HG03342 (cell line): ENCODE measurements at regions not wholly inside any gene's neighbourhood (a gene's known extent, or its start where the extent isn't known, plus 50 kb on each side); places are given as distances from the start of the nearest gene placed in this dataset.

ENCODE experiments used
- ATAC-seq: cut with Tn5 transposase; IDR thresholded peaks from one replicate; pipeline ENCODE4 v1.9.1; 2021; ENCODE audit warnings: mild to moderate bottlenecking, moderate library complexity; ENCODE audit not compliant: unreplicated experiment

GRCh38 chr2:18690342-18690741, 101.0 kb upstream of the NT5C1B start:
- no peak for ATAC-seq

- ATAC-seq = no peak
Measured at GRCh38 chr2:18684206-18685038, 95.1 kb upstream of the NT5C1B start.

DNA sequence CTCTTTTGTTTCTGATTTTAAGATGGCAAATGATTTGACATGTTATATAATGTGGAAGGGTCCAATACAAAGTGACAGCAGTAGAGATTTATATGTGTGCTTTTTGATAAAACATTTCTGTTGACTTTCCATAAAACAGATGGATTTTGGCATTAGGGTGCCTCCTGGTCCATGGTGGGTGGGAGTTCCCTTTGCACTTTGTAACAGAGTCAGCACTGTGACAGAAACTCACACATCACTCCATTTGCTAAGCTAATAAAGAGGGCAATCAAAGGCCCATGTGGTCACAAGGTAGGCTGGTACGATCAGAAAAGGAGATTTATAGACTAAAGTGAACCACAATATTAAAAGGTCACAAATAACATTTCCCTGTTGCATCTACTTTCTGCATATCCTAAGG, 93.3 kb upstream of the NT5C1B start:
- no peak for ATAC-seq

DNA sequence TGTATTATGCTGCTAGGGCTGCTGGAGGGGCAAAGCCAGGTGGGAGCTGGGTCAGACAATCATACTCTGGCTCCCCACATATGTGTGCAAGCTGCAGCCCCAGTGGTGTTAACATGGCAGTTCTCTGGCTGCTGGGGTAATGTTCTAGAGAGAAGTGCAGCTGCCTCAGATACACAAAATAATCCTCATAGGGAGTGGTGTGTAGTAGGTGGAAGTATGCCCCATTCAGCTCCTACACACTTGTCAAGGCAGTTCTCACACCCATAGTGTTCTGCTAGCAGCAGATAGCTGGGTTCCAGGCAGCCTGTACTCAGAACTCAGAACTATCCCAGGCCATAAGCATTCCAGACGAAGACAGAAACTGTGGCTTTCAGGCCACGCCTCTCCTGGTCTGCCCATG, 87.9 kb upstream of the NT5C1B start:
- ATAC-seq = no peak

GRCh38 chr2:18674309-18674708, 84.9 kb upstream of the NT5C1B start:
- ATAC-seq = no peak

DNA sequence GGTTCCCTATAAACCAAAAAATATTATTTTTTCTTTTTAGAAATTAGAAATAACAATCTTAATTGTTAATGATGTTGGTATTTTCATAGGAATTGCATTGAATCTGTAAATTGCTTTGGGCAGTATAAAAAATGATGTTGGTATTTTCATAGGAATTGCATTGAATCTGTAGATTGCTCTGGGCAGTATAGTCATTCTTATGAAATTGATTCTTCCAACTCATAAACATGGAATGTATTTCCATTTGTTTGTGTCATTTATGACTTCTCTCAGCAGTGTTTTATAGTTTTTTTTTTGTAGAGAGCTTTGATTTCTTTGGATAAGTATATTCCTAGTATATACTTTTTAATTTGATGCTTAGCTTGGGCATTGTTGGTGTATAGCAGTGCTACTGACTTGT, 82.0 kb upstream of the NT5C1B start:
- no peak for ATAC-seq

DNA sequence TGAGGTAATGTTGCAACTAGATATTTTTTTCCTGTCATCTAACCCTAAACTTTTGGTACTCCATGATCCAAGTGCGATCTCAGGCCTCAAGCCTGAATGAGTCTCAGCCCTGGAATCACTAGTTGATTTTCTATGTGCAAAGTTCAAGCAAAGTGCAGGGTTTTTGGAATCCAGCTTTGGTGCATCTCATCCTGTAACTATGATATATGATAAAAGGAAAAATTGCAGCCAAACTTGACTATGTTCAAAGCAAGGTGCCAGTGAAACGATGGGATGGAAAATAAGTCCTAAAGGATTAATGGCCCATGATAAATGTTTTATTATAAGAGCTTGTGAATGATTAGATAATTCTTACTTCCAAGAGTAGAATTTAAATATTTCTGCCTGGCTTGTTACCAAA, 78.9 kb upstream of the NT5C1B start:
- ATAC-seq = no peak

DNA sequence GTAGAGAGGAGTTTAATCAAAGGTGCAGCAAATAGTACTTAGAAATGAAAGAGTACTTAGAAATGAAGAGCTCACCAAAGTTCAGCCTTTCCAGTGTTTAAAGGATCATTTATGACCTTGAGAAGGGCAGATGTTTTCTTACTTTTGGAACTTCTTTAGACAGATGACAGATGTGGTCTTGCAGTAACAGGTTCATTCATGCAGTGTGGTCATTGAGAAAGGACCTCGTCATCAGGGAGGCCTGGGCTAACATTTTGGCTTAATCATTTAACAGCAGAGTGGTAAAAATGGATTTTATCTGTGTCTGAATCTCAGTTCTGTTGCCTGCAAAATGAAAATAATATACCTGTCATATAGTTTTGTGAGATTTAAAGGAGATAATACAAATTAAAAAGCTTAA, 75.1 kb upstream of the NT5C1B start:
- ATAC-seq = no peak

DNA sequence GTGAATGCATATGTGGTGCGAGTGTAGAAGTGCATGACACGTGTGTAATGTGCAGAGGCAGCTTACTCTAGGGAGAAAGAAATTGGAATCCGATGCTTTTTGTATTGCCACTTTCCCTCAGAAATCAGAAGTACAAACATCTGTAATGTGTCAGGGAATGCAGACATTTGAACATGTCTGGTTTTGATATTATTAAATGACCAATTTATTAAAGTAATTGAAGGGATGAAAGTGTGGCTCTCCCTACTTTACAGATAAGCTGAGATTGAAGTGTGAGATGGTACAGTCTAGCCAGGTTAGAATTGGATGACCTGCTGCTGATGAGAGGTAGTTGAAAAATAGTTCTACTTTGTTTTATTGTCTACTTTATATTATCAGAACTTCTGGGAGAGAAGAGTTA, 74.5 kb upstream of the NT5C1B start:
- ATAC-seq = no peak

DNA sequence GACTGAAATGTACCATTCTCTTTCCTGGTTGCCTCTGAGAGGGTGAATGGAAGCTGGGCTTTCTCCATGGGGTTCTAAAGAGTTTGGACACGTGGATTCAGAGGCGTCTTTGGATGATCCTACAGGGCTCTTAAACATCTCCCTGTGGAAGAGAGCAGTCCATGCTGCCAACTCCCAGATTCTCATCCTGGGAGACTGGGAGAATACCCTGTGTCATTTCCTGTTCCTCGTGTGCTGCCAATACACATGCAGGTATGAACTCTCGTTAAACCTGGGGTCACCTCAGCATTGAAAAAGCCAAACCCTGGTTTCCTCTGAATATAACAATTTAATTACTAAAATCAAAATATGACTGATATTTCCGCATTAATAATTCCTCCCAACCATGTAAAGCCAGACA, 73.3 kb upstream of the NT5C1B start:
- ATAC-seq = no peak

DNA sequence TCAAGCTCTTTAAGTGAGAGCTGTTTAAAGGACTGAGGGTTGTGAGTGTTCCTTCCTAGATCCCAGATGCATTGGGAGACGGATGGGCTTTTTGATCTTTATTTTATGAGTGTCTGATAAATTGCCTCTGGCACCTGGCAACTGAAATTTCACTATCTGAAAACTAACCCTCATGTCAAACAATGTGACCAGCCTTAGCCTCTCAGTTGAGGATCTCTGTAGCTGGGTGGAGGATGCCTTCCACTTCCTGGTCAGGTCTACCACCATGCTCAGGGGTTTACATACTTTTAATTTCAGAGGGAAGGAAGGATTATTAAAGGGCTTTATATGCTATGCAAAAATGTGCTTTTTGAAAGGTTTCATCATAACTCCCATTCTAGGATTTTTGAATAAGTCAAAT, 70.5 kb upstream of the NT5C1B start:
- no peak for ATAC-seq

DNA sequence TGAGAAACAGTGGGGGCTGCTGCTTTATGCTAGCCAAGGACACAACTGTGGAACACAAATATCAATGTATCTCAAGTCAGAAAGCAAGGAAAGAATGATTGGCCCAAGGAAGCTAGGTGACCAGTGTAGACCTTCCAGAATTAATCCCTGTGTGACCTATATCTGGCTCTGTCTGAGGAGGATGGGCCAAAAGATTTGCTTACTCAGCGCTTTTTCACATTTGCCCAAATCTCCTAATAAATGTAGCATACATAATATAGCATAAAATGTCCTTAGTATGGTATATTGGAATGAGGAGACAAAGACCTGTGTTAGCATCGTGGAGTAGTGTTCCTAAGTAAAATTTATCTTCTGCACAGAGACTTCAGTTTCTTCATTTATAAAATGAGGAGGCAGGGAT, 66.7 kb upstream of the NT5C1B start:
- ATAC-seq = no peak

DNA sequence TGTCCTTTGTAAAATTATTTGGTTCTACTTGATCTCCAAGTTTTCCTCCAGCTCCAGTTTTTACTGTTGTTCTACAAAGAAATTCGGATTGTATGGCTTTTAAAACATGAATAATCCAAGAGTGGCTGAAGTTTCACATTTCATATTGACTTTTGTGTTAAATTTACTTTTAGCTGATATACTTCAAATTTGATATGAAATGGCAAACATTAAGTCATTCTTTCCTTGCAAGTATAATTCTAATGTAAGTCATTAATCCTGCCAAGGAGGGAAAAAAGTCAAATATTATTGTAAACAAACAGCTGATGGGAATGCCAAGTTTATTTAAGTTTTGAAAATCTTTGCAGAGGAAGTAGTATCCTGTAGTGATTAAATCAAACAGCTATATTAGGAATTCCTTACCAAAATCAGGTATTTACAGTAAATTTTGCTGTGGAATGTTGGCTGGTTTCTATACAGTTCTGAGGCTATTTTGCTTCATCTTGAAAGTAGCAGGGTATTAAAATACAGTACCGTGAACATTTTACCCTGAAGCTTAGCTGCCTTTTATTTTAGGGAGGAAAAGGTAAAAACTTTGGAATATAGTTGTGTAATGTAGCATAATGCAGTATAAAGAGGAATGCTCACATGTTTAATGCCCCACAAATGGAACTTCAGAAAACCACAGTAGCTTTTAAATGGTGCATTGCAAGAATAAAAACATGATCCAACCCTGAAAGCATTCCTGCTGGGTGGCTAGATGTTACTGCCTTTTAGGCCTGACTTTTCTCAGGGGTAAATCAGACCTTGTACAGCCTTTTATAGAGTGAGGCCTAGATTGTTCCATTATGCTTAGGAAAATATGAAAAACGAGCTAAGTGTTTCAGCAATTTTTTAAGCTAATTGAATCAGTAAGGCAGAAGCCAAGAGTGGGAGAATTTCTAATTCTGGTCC, 62.7 kb upstream of the NT5C1B start:
- ATAC-seq = no peak

- no peak for ATAC-seq
Measured at GRCh38 chr2:18650221-18650620, 60.9 kb upstream of the NT5C1B start.

GRCh38 chr2:18649502-18650135, 60.2 kb upstream of the NT5C1B start:
- ATAC-seq = no peak

DNA sequence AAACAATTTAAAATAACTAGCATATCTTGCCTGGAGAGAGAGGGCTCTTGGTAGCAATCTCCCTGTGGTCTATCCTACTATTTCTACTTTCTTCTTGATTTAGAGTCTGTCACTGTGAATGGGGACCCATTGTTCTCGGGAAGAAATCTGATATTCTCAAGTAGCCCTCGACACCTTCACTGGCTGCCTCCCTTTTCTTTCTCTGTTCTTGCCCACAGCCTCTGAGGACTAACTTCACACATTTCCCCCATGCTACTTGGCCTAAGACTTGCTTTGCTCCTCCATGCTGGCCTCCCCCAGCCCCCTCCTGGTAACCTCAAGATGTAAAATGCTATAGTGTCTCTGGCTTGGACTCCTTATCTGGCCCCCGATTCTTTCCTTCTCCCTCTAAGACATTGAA, 58.8 kb upstream of the NT5C1B start:
- ATAC-seq = no peak

GRCh38 chr2:18647731-18648130, 58.4 kb upstream of the NT5C1B start:
- ATAC-seq = no peak

DNA sequence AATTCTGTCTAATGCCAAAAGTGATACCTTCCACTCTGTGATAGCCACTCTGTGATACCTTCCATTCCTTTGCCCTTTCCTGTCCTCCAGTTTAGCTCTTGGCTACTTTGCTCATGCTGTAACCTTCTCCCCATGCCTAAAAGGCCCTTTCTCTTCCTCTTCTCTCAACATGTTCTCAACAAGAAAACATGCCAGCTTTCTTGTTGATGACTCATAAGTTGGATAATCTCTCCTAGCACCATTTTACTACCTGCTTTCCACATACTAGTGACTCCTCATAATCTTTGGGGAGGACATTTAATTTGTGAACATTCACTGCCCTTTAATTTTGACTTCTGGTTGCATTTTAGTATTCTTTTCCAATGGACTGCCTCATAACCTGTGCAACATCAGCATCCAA, 55.9 kb upstream of the NT5C1B start:
- ATAC-seq = no peak

GRCh38 chr2:18644115-18644462, 54.7 kb upstream of the NT5C1B start:
- no peak for ATAC-seq

- no peak for ATAC-seq
Measured at GRCh38 chr2:18643326-18644114, 54.2 kb upstream of the NT5C1B start.

DNA sequence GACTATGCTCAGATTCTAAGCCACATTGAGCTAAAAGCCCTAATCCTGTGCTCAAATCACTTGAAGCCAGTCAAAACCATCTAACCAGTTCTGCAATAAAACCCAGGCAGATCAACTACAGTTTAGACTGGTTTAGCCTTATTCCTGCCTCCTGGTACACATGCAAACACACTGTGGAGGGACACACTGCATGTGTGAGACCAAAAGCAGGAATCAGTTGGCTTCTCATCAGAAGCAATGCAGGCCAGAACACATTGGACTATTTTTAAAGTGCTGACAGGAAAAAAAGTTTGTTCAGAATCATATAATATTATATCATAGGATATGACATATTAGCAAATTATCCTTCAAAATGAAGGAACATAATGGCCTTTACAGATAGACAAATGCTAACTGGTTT, 52.5 kb upstream of the NT5C1B start:
- ATAC-seq = no peak
